ENCODE measurements at regions not wholly inside any gene's neighbourhood (a gene's known extent, or its start where the extent isn't known, plus 50 kb on each side); places are given as distances from the start of the nearest gene placed in this dataset.
"Not testable (repeated sequence)": the region's sequence is repeated elsewhere in the genome, so short reads cannot be mapped to it uniquely, and the experiment has no call there.

DNA sequence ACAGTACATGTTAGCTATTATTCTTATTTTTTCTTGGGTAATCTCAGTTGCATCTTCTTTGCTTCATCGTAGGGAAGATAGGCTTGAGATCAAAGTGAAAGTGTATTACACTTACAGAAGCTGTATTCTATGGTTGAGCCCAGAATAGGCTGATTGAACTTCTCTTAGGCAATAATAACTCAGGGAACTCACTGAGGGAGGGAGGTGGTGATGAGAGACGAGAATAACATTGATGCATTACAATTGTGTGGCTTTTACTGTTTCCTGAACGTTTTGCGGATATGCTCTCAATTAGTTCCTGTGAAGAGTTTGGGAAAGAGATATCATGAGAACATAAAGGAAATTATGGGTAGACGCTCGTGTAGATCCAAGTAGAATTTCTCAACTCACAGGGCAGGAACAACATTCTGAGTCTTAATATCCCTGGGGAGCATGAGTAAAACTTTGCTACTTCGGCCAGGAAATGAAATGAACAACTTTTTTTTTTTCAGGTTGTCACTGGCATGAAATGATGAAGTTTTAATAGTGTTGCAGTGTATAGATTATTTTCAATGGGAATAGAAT is 302.2 kb downstream of the TUSC7 start:
- no peak for DNase-seq

DNA sequence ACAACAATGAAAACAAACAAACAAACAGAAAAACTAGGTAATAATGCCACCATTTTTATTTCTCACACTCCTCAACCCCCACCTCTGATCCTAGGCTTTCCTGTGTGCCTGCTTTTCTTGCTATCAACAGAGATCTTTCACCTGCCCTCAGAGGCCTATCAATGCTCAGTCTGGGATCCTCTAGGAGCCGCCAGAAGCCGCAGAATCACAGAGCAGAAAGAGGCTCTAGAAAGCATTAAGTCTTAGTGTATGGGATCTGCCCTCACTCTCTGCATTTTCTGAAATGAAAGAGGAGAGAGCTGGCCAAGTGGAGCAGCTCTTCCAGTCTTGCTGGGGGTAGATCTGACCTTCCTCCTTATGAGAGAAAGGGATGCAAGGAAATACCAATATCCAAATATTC is 306.8 kb downstream of the TUSC7 start:
- no peak for DNase-seq

DNA sequence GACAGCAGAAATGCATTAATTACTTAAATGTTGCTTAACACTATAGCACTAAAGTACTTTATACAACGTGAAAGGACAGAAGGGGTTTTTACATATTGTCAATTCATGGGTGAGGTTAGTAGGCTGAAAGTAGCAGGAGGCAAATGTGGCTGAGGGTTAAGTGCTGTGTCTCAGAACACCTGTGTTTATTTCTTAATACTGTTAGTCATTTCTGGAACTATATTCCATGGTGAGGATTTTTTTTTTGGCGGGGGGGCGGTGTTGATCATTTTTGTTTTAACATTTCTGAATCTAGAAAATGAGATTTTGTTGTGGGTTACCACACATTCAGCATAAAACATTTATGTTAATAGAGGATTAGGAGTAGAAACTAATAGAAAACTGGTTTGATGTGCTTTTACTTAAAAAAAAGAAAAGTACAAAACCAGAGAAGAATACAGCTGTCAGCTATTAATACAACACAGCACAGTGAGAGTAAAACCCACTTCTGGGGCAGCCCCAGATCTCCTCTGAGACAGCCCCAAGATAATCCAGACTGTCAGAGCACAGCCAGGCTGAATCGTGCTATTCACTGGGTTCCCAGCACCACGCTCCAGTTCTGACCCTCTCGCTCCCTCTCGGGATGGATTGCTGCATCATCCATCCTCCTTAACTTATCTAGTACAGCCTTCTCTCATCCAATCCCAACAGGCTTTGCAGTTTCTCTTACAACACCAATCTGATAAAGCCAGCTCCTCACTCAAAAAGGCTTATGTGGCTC is 307.7 kb downstream of the TUSC7 start:
- DNase-seq: no peak

DNA sequence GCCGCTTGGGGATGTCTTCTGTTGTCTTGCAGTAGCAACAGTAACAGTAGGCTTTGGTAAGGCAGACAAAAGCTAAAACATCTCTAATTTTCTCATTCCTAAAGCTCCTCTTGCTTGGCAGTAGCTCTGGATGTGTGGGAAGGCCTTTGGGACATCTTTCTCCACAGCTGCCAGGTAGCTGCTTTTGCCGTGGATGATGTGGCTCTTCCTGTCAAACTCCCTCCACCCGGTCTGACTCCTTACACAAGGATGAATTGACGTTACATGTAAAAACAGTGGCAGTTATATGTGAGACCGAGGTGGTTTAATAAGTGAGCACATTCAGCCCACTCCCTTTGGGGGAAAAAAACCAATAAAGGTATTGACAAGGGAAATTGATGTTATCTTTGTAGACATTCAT is 309.1 kb downstream of the TUSC7 start:
- DNase-seq: no peak

DNA sequence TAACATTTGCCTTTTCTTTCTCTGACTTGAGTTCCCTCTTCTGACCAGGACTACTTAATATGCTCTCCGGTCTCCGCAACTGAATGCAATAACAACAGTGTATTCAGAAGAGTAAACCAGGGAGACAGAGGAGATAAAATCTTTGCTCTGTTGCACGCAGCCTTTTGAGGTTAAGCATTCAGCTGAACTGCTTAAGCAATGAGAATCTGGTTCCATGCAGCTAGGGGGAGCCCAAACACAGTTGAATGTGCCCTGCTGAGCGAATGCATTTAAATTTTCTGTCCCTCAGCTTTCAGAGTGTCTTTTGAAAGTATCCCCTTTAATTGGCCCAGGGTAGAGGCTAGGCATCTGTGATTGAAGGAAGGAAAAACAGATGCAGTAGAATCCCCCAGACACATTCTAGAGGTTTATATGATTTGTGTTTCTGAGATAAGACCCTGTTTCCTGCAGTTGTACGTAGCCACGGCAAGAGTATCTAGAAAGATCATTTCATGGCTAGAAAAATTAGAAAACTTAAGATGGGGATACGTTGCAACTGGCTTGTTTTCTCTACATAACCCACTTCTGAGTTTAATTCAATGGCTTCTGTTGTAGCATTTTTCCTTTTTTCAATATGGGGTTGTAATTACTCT is 309.6 kb downstream of the TUSC7 start:
- DNase-seq: peak; percentile 19

DNA sequence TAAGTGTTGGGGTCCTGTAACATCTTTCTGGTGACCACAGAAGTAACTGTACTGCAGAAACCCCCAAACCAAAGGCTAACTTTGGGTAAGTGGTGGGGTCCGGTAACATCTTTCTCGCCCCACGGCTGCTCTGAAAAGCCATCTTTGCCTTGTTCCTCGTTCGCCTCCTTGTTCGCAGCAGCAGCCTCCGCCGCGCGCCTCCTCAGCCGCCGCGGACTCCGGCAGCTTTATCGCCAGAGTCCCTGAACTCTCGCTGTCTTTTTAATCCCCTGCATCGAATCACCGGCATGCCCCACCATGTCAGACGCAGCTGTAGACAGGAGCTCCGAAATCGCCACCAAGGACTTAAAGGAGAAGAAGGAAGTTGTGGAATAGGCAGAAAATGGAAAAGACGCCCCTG is 316.8 kb downstream of the TUSC7 start:
- no peak for DNase-seq

DNA sequence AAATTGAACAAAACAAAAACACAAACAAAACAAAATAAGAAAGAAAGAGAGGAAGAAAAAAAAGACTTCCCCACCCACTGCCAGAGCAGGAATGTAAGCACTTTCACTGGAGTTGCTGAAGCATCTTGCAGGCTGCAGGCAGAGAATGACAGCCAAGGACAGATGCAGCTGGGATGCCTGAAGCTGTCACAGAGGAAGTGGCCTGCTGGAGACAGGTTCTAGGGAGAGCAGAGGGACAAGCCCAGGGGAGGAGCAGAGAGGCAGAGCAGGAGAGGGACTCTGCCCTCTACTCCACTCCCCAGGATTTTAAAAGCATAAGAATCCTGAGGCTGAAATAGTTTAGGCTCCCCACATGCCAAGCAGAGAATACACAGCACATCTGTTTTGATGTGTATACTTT is 326.2 kb downstream of the TUSC7 start:
- DNase-seq: no peak

DNA sequence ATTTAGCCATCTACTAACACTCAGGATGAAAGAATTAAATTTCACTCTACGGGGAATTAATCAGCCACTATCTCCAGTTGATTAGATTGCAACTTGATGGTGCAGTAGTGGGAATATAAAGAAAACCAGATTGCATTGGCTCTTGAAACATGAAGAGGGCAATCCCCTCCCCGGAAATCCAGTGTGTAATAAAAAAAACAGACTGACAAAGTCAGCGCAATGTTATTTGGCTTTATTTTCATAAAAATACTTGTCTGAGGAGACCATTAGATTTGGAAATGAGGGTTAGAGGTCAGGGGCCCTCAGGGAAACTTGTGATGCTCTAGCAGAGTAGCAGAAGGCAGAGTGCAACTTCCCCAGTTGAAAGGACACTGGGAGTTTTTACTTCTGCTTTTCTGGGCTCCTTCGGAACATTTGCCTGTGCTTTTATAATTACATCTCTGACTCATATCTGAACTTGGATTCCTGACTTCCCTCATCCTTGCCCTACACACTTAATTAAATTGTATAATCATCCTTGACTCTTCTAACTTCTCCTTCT is 326.8 kb downstream of the TUSC7 start:
- no peak for DNase-seq

DNA sequence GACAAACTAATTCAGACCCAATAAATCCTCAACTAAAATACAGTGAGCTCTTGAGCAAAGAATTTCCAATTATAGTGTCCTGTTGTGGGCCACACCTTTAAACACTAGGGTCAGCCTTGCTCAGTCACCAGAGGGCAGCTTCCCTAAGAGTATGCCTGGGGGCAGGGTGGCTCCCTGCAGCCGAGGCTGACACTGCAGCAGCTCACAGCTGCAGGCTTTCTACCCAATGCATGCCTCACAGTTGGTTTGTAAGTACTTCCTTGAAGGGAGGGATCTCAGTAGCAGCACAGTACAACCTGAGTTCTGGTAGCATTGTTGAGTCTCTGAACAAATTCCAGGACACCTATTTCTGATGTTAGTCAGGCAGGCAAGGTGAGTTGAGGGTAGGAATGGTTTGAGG is 335.6 kb downstream of the TUSC7 start:
- DNase-seq: no peak

DNA sequence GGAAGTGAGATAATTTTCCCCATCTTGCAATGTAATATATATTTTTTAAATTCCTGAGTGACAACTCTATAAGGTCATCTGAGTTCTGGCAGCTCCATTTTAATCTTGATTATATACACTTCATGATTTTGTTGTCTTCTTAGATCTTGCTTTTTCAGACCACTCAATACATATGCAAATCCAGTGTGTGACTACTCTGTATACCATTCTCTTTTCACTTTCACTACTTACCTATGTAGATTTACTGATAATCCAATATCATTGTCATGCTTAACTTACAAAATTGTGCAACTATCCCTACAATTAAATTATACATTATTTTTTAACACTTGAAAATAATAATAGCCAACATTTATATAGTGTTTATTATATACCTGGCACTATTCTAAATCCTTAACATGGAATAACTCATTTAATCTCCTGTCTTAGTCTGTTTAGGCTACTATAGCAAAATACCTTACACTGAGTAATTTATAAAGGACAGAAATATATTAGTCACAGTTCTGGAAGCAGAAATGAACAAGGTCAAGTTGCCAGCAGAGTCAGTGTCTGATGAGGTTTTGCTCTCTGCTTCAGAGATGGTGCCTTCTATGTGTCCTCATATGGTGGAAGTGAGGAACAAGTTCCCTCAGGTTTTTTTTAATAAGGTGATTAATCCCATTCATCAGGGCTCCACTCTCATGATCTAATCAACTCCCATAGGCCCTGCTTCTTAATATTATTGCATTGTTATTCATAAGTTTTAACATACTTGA is 338.5 kb downstream of the TUSC7 start:
- no peak for DNase-seq

DNA sequence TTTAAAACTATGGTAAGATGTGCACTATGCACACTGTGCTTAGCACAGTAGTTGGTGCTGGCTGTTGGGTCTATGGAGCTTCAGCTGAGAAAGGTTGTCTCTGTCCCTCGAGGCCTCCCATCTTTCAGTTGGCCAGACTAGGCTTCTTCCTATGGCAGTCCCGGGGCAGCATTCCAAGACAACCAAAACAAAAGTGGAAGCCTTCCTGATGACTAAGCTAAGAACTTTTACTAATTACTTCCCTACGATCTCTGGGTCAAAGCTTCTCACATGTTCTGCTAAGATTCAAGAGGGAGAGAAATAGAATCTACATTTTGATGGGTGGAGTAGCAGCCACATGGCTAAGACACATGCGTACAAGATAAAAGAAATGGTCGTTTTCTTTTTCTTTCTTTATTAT is 342.8 kb downstream of the TUSC7 start:
- no peak for DNase-seq

DNA sequence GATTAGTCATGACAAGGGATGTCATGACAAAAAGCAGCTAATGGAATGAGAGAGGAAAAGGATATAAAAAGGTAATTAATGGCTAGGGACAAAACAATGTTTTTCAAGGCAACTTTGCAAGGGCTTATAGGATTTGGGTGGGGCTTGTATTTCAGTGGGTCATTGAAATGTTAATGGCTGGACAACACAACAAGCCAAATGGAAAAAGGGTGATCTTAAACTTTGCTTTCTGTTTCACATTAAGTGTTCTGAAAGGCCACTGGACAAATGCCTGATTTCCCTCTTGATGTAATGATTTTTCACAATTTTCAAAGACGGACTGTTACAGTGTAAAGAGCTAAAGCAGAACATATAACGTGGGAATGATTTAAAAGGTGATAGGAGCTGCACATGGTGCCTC is 345.0 kb downstream of the TUSC7 start:
- no peak for DNase-seq

DNA sequence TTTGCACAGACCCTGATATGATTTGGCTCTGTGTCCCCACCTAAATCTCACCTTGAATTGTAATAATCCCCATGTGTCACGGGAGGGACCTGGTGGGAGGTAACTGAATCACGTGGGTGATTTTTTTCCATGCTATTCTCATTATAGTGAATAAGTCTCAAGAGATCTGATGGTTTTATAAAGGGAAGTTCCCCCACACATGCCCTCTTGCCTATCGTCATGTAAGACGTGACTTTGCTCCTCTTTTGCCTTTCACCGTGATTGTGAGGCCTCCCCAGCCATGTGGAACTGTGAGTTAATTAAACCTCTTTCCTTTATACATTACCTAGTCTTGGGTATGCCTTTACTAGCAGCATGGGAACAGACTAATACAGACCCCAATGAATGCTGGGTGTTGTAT is 347.4 kb downstream of the TUSC7 start:
- not testable (repeated sequence) for DNase-seq

DNA sequence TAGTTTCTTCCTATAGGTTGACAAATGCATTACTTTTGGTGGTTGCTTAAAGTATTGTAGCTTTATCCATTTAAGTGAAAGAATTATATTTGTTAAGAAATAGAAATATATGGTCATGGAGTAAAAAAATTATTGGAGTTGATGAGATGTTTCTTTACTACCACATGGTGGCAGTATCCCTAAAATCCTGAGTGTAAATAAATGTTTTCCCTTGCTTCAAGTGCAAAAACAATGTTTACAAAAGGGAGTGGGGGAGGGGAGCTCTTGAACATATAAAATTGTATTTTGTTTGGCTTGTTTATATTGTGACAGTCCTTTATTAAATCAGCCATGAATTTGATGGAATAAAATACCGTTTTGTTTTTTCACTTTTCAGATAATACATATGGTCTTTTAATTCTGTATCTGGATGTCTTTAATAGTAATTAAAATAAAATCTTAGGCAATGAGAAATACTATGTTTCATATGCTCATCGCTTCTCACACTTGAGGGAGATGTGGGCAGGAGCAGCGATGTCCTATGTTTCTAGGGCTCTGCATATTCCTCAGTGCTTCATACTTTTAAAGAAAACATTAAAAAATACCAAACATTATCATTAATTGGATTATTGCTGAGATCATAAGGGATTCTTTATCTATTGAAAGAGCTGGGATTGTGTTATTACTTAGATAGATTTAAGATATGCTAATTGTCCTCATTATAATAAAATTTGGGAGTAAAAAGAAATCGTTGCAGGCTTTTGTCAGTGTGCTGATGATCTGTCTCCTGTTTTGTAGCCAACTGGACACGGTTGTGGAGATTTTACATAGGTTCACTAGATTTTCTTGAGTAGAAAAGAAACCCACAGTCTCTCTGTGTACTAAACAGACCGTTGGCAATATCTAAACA is 349.7 kb downstream of the TUSC7 start:
- peak; percentile 6 for DNase-seq

DNA sequence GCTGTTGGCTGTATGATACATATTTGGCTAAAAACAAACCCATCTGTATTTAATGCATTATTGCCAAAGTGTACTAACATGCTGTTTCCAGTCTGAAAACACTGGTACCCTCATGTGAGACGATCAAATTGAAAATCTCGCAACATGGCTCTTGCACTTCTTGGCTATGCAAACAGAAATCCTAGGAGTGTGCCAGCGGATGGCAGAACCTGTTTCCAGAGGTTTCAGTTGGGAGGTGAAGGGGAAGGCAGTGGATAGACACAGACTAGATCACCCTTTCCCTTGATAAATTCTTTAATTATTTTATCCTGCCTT is 350.3 kb downstream of the TUSC7 start:
- no peak for DNase-seq

DNA sequence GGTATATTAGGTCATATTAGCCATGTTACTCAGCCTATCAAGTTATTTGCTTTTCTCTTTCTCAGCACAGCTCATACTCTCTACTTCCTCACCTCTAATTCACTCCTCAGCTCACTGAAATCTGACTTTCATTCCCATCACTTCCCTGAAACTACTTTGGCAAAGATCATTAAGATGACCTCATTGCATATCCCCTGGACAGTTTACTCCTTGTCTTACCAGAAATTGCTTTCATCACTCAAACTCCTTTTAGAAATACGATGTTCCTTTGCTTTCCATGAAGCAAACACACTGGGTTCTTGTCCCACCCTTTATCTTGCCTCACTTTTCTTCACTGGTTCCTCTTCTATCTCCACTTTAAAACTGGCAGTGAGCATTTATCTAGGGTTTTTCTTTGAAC is 354.4 kb downstream of the TUSC7 start:
- DNase-seq: no peak

DNA sequence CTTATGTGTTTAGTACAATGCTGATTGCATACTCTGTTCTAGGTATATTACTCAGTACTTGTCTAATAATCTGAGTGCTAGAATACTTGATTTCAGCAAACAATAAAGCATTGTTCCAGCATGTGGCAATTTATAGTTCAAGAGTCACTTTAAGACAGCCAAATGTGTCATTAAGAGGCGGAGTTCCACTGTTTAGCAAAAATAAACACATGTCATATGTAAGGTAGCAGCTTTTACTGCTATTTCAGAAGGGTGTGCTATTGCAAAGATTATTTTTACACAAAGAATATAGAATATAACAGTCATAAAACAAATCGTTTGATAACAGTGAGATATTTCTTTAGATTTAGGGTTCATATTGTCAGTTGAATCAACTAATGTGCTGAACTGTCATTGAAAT is 358.7 kb downstream of the TUSC7 start:
- DNase-seq: no peak

DNA sequence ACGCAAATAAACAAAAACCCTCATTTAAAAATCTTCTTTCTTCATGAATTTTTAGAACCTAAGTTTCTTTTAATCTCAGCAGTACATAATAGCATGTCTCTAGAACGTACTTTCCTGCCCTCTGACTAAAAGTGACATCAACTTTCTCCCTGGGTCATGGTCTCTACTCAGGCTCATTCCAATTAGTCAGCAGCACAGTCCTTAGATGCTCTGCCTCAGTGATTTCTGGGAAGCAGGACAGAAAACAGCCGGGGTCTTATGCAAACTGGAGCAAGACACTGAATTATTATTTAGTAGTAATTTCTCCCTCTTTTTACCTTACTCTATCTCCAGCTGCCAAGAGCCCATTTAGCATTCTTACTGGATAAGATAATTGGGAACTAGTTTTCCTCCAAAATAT is 365.2 kb downstream of the TUSC7 start:
- no peak for DNase-seq

DNA sequence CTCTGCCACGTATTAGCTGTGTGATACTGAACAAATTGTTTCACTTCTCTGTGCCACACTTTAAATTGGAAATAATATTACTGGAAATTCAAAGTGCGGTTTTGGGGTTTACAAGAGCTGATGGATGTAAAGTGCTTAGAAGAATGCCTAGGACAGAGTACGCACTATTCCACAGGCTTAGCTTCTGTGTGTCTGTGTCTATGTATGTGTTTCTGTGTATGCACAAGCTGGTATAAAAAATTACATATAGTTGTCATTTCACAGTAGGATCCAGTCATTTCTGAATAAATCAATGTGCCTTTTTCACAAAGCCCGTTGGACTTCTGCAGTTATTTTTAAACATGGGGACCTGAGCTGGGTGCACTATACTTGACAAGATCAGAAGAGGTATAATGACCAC is 370.4 kb downstream of the TUSC7 start:
- no peak for DNase-seq

DNA sequence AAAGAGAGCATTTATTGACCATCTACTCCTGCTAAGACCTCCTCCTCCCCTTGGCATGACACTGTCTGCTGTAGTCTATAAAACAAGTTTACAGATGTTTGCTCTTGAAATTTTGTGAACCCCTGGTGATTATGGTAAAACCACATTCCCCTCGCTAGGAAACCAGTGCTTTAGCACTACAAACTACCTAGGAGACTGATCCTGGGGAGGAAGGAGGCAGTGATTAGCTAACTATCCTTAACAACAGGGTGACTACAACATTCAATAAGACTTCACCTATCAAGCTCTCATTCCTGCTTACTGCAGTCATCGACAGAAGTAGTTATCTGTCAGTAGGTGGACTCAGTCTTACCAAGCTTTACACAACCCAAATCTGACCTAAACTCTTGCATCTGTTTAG is 371.3 kb downstream of the TUSC7 start:
- DNase-seq: no peak

DNA sequence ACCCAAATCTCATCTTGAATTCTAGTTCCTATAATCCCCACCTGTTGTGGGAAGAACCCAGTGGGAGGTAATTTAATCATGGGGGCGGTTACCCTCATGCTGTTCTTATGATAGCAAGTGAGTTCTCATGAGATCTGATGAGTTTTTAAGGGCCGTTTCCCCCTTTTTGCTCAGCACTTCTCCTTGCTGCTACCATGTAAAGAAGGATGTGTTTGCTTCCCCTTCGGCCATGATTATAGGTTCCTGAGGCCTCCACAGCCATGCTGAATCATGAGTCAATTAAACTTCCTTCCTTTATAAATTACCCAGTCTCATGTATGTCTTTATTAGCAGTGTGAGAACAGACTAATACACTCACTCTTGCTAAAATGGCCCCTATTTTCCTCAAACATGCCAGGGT is 374.7 kb downstream of the TUSC7 start:
- DNase-seq: no peak

DNA sequence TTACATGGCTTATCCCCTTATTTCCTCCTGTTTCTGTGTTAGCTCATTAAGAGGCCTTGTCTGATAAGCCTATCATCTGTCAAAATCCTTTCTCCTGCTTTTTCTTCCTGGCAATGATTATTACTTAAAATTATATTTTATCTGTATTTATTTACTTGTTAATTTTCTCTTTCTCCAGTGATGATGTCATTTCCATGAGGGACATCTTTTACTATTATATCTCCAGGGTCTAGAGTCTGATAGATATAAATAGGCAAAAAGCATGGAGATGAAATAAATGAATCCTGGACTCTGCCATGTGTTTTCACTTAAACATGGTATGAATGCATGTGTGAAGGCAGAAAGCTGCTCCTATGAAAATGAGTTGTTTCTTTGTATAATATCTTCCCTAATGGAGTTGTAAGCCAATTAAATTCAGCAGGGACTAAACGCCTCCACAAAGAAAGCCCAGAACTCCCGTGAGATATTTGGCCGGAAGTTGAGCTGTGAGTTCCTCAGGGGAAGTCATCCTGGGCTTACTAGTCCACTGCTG is 375.2 kb downstream of the TUSC7 start:
- DNase-seq: no peak

DNA sequence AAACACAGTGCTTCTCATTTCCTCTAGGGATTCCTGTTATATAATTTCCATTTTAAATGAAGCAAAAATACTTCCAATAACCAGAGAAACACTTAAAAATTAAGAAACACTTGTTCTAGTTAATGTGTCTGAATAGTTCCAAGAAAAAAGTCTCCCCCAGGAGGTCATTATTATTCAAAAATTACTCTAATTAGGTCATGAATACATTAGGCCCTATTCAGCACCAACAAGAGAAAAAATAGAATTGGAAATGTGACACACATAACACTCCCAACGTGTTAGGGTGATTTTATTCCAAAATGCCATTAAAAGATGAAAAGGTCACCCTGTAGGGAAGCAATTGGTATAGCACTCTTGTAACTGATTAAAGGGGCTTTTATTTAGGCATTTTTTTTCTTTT is 382.1 kb downstream of the TUSC7 start:
- DNase-seq: no peak
